22Rv1 (cell line): ENCODE measurements at regions not wholly inside any gene's neighbourhood (a gene's known extent, or its start where the extent isn't known, plus 50 kb on each side); places are given as distances from the start of the nearest gene placed in this dataset.

Source experiments
- H3K27ac ChIP-seq: fragments of 450-650 bp; 2 replicates; pipeline ENCODE4 v1.5.1; 2017
- ZFX ChIP-seq: fragments of 450-650 bp; IDR thresholded peaks from 2 replicates; pipeline ENCODE4 v1.6.1; 2017; ENCODE audit warnings: antibody characterized with exemption, borderline replicate concordance
- TF ChIP-seq, protein P1 (sequence below): fragments of 450-650 bp; IDR thresholded peaks from 2 replicates; pipeline ENCODE4 v1.5.1; 2017; ENCODE audit warnings: mild to moderate bottlenecking

DNA sequence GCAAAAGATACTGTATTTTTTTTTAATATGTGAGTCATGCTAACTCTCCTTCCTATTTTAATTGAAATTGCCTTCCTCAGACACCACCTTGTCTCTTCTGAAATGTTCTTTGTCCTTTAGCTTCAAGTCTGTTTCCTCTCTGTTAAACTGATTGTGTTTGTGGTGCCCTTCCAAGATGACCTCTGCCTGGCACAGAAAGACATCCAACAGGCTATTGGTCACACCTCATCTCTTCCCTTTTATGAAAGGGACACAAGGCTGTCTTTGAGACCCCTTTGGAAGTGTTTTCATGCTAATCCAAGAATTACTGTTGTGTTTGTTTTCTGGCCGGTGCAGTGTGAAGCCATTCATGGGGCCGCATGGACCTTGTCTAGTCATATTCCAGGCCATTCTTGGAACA, 94.0 kb upstream of the PIK3C3 start:
- no peak overlapping the region for H3K27ac ChIP-seq
- TF ChIP-seq, protein P1, sequence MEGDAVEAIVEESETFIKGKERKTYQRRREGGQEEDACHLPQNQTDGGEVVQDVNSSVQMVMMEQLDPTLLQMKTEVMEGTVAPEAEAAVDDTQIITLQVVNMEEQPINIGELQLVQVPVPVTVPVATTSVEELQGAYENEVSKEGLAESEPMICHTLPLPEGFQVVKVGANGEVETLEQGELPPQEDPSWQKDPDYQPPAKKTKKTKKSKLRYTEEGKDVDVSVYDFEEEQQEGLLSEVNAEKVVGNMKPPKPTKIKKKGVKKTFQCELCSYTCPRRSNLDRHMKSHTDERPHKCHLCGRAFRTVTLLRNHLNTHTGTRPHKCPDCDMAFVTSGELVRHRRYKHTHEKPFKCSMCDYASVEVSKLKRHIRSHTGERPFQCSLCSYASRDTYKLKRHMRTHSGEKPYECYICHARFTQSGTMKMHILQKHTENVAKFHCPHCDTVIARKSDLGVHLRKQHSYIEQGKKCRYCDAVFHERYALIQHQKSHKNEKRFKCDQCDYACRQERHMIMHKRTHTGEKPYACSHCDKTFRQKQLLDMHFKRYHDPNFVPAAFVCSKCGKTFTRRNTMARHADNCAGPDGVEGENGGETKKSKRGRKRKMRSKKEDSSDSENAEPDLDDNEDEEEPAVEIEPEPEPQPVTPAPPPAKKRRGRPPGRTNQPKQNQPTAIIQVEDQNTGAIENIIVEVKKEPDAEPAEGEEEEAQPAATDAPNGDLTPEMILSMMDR, result no peak
- TF ChIP-seq ZFX, result no peak

DNA sequence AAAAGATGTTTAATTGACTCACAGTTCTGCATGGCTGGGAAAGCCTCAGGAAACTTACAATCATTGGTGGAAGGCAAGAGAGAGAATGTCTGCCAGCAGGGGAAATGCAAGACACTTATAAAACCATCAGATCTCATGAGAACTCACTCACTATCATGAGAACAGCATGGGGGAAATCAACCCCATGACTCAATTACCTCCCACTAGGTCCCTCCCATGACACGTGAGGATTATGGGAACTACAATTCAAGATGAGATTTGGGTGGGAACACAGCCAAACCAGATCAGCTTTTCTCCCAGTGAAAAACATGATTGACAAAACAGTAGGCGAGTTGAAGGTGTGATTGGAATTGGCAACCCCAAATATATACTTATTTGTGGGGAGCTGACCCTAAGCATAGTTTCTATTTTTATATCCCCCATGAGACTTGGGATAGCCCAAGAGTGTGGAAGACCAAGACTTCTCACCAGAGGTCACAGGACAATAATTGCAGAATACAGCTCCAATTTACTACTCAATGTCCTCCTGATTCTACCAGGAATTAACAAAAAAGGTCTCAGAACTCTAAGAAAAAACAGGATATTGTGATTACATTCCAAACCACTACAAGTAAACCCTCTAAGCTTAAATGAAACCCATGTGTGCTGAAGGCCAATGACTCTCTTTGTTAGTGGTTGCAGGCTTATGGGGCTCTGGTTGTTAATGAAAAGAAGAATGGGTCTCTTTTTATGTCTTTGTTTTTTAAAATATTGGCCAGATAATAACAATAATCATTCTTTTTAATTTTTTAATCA, 96.1 kb upstream of the PIK3C3 start:
- no peak overlapping the region for H3K27ac ChIP-seq
- no peak for TF ChIP-seq ZFX
- TF ChIP-seq, protein P1, result no peak

DNA sequence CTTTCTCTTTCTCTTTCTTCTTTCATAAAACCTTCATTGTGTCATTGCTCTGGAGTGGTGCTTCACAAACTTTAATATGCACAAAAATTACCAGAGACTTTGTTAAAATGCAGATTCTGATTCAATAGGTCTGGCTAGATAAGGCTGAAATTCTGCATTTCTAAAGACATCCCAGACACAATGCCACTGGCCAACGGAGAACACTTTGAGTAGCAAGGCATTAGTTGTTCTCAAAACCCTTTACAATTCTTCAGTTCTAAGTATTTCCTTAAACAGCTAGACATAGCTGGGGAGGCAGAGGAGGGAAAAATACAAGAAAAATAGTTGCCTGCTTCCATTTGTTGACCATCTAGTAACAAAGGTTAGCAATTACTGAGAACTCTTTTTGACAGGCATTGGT, 101.8 kb upstream of the PIK3C3 start:
- TF ChIP-seq, protein P1, result no peak
- no peak for TF ChIP-seq ZFX

DNA sequence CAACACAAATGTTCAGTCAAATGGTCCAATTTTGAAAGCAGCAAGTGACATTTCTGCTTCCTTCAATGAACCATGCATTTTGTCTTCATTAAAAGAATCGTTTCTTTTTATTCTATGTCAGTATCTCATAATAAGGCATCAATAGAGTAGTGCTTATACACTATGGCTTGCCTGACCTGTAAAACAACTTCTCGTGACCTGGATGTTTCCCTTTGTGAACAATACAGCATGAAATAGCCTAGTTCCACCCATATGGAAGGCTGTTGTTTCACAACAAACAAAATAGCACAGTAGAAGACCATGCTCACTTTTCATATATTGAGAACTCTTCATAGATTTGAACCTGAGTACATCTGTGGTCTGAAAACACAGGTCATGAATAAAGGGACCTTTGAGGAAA, 104.3 kb upstream of the PIK3C3 start:
- H3K27ac ChIP-seq, result no peak overlapping the region
- no peak for TF ChIP-seq ZFX
- TF ChIP-seq, protein P1, result no peak

More for the DNA sequence above, 101.8 kb upstream of the PIK3C3 start:
- H3K27ac ChIP-seq, result no peak overlapping the region

DNA sequence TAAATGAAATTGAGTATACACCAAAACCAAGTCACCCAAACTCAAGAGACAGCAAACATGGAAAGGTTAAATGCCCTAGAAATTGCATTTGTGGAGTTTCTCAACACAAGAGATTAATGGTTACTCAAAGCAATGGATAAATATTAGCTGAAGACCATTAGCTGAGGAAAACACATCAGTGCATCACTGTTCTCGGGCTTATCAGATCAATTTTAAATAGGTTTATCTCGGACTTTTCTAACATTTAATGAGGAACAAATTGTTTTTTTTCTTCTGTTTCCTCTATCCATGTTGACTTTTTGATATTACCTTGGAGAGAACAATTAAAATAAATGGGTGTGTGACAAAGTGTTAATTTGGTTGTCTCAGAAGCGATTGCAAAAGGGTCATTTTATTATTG, 105.4 kb upstream of the PIK3C3 start:
- no peak for TF ChIP-seq ZFX
- TF ChIP-seq, protein P1, result no peak

DNA sequence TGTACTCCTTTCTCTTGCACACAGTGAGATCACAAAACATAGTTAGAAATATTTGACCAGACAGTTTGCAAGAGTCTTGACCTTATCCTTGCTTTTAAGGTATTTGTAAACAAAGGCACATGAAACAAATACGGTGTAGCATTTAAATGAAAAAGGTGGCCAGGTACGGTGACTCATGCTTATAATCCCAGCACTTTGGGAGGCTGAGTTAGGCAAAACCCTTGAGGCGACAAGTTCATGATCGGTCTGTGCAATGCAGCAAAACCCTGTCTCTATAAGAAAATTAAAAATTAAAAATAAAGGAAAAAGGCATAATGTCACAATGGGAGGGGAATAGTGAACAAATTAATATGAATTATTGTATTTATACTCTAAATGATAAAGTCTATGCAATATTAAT, 109.5 kb upstream of the PIK3C3 start:
- TF ChIP-seq, protein P1, result no peak

More for the DNA sequence above, 105.4 kb upstream of the PIK3C3 start:
- H3K27ac ChIP-seq, result no peak overlapping the region

DNA sequence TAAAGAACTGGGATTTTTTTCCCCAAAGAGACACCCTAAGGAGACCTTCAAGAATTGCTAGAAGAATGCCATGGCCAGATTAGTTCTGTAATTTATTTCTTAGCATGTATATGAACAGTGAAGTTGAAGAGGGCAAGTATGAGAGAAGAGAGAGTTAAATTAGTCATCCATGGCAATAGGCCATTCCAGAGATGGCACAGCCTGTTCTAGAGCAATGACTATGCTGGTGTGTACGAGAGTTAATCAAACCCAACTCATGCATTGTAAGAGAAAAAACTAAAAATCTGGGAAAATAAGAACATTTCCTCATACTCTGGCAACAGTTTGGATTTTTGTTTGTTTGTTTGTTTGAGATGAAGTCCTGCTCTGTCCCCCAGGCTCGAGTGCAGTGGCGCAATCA, 112.1 kb upstream of the PIK3C3 start:
- no peak overlapping the region for H3K27ac ChIP-seq
- TF ChIP-seq, protein P1, result no peak
- no peak for TF ChIP-seq ZFX

More for the DNA sequence above, 109.5 kb upstream of the PIK3C3 start:
- H3K27ac ChIP-seq, result no peak overlapping the region
